ENCODE measurements at regions not wholly inside any gene's neighbourhood (a gene's known extent, or its start where the extent isn't known, plus 50 kb on each side); places are given as distances from the start of the nearest gene placed in this dataset.
A peak's percentile ranks its signal among the peaks of the same experiment; 100 is the strongest.
"Not testable (repeated sequence)": the region's sequence is repeated elsewhere in the genome, so short reads cannot be mapped to it uniquely, and the experiment has no call there.

DNA sequence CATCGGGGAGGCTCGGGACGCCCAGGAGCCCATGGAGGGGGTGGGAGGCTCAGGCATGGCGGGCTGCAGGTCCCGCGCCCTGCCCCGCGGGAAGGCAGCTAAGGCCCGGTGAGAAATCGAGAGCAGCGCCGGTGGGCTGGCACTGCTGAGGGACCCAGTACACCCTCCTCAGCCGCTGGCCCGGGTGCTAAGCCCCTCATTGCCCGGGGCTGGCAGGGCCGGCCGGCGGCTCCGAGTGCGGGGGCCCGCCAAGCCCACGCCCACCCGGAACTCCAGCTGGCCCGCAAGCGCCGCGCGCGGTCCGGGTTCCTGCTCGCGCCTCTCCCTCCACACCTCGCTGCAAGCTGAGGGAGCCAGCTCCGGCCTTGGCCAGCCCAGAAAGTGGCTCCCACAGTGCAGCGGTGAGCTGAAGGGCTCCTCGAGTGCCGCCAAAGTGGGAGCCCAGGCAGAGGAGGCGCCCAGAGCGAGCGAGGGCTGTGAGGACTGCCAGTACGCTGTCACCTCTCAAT lies 195.0 kb upstream of the PIK3R1 start:
- not testable (repeated sequence) for DNase-seq

DNA sequence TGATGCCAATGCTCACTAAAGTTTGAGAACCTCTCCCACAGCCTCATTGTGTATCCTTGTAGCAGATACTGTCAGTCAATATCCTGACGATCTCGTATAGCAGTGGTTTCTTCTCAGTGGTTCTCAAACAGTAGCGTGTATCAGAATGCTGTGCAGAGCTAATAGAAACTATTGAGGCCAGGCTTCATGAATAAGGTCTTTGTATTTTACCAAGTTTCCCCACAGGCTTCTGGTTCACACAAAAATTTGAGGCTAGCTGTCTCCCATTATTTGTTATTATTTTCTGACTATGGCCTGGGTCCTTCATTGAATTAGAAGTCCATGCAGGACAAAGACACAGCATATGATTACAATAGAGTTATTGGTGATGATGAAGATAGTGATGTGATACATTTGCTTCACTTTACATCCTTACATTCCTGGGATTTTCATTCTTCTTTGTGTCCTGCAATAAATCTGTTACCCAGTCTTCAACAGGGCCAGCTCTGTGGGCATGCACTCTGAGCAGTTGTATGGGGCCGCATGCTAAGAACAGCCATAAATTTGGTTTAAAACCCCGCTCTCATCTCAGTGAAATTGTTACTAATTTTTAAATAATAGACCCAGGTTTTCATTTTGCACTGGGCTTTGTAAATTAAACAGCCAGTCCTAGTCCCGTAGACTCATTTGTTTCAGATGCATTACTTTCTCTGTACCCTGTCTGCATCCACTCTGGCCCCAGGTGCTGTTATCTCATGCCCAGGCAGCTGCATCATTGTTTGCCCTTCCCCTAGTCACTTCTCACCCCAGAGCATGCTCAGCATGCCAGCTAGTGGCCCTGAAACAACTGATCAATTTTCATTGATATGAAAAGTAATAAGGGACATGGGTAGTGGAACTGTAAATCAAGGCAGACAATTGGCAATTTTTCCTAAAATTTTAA lies 199.9 kb upstream of the PIK3R1 start:
- DNase-seq, result peak; percentile 1

DNA sequence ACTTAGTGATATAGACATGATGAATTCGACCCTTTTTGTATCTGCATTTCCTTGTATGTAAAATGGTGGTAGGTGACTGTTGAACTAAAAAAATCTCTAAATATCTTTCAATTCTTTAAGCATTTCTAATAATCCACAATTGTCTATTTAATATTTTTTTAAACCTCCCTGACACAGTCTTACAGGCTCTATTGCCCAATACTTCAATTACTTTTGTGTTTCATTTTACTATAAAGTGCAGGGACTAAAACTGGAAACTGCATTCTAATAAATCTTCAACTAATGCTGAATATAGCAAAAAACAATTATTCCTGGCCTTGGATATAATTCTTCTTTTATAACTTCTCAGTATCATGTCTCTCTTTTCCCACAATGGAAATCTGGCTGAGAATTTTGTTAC lies 202.7 kb upstream of the PIK3R1 start:
- no peak for DNase-seq

GRCh38 chr5:68012429-68012828 lies 203.1 kb upstream of the PIK3R1 start:
- DNase-seq, result no peak

- DNase-seq, result no peak
Measured at GRCh38 chr5:68011801-68012200, 203.8 kb upstream of the PIK3R1 start.

DNA sequence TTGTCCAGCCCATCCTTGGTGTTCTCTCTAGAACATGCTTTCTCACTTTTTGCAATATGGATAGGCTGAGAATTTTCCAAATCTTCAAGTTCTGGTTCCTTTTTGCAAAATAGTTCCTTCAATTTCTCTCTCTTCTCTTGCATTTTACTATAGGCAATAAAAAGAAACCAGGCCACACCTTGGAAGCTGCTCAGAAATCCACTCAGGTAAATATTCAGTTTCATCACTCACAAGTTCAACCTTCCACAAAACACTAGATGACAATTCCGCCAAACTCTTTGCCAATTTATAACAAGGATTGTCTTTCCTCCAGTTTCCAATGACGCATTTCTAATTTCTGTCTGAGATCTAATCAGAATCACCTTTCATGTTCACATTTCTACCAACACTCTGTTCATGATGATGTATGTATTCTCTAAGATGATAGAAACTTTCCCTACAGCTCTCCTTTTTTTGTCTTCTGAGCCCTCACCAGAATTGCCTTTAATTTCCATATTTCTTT lies 204.2 kb upstream of the PIK3R1 start:
- DNase-seq, result no peak

DNA sequence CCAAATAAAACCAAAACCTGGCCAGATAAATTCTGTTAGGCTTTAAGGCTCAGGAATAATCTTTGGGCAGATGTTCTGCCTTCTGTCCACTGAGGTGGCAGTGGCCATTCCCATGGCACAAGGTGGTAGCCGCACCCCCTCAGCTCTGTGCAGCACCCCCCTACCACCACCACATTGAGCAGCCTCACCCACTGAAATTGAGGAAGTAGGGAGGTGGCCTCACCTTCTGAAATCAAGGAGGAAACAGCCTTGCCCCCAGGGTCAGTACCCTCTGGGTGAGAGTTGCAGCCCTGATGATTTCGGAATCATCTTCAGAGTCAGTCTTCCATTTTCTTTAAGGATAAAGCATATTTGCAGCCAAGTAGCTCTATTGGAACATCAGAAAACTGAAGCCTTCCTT lies 204.8 kb upstream of the PIK3R1 start:
- no peak for DNase-seq

GRCh38 chr5:68007451-68007850 lies 208.1 kb upstream of the PIK3R1 start:
- DNase-seq, result no peak

DNA sequence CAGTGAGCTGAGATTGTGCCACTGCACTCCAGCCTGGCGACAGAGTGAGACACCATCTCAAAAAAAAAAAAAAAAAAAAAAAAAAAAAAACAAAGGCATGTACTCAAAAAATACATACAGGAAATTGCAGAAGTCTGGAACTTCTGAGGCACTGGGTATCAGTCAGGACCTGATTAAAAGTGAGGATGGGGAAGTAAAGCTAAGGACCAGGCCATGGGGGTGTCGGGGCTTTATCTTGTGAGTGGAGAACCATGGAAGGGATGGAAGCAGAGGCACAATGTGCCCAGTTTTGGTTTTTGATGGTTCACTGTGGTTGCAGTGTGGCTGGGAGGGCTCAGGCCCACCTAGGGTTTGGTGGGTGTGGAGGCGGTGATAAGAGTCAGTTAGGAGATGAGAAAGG lies 212.7 kb upstream of the PIK3R1 start:
- DNase-seq, result no peak

GRCh38 chr5:68000805-68001204 lies 214.8 kb upstream of the PIK3R1 start:
- no peak for DNase-seq

GRCh38 chr5:67999391-67999790 lies 216.2 kb upstream of the PIK3R1 start:
- no peak for DNase-seq

GRCh38 chr5:67998709-67999261 lies 216.8 kb upstream of the PIK3R1 start:
- DNase-seq, result no peak

- no peak for DNase-seq
Measured at GRCh38 chr5:67997892-67998457, 217.6 kb upstream of the PIK3R1 start.

GRCh38 chr5:67997148-67997547 lies 218.4 kb upstream of the PIK3R1 start:
- DNase-seq, result no peak

GRCh38 chr5:67996596-67996995 lies 219.0 kb upstream of the PIK3R1 start:
- no peak for DNase-seq

DNA sequence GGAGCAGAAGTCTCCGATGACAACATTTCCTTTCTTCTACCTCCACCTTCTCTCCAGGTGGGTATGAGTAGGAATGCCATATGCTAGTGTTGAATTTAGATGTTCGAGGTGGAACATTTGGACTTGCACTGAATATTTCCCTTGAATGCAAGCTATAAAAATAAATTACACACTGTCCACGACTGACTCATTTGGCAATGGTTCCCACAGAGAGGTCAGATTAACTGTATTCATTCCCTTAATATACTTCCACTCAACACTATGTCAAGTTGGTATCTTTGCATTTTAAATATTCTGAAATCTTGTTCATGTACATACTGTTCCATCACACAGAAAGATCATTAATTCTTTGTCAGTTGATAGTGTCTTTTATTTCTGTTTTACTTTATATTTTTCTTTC lies 222.6 kb upstream of the PIK3R1 start:
- DNase-seq, result no peak

DNA sequence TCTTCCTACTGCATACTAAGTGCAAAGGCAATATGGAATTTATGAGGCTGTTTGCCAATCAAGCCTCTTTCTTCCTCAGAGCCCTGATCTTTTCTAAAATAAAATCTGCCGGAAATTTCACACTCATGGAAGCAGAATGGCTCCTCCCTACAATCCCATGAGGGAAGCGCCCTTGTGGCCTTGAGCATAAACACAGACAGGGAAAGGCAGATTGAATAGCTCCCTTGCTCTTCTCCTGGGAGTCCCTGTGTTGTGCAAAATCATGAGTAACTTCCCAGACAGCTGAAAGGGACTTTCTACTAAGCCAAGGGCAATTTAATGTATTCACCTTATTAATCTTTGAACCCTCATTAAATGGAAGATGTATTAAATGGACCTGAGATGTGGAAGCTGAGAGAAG lies 226.1 kb upstream of the PIK3R1 start:
- DNase-seq, result no peak

DNA sequence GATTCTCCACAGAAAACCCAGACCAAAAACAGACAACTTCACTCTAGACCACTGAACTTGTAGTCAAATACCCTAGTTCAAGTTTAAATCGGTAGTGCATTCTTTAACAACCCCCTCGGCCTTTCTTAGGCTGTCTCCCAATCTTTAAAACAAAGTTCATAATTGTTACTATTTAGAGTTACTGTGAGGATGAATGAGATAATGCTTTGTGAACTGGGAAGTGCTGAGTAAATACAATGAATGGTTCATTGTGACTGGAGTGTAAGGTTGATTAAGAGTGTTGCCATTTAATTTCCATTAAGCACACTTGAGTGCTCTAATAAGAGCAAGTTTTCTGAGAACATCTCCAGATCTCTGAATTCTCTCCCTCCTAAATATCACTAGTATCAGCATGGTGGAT lies 228.8 kb upstream of the PIK3R1 start:
- DNase-seq, result no peak

DNA sequence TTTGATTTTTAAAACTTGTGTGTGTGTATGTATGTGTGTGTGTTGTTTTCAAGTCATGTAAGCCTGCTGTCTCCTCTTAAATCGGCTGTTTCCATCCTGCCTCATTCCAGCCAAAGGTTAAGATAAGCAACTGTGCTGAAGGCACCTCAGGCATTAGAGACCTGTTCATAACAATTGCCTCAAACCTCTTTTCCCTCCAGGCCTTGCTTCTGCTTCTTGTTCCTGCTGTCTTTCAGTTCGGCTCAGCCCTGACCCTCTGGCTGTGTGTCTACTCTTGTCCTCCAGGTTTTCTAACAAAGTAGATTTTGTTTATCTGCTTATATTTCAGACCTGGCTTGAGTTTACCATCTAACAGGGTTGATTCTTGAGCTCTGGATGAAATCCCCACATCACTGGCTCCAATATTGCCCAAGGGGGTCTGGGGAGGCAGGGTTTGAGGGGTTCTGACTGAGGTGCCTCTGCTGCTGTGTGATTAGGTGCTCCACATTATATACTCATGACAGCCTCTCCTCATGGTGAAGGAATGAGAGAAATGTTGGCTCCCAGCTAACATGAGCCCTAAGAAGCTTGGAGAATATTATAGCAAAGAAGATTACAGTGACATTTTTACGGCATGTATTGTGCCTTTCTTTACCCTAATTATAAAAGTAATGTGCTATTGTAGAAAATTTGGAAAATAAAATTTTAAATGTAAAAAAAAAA lies 229.7 kb upstream of the PIK3R1 start:
- DNase-seq, result no peak

DNA sequence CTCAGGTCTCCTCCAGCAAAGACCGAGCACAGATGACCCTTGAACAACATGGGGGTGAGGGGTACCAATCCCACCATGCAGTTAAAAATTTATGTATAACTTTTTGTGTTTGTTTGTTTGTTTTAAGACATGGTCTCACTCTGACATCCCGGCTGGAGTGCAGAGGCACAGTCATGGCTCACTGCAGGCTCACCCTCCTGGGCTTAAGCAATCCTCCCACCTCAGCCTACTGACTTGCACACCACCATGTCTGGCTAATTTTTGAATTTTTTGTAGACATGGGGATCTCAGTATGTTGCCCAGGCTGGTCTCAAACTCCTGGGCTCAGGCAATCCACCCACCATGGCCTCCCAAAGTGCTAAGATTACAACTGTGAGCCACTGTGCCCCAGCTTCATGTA lies 231.0 kb upstream of the PIK3R1 start:
- no peak for DNase-seq

- no peak for DNase-seq
Measured at GRCh38 chr5:67983251-67984110, 232.1 kb upstream of the PIK3R1 start.

GRCh38 chr5:67982160-67982559 lies 233.4 kb upstream of the PIK3R1 start:
- not testable (repeated sequence) for DNase-seq
